IMR-90 (cell line): ENCODE measurements at regions not wholly inside any gene's neighbourhood (a gene's known extent, or its start where the extent isn't known, plus 50 kb on each side); places are given as distances from the start of the nearest gene placed in this dataset.
"Not testable (repeated sequence)": the region's sequence is repeated elsewhere in the genome, so short reads cannot be mapped to it uniquely, and the experiment has no call there.

Experiments
- ATAC-seq: fragments of 200-7000 bp; cut with Tn5 transposase; 2 replicates; pipeline ENCODE4 v1.9.1; 2020; ENCODE audit warnings: low read depth, mild to moderate bottlenecking, moderate library complexity
- BruUV-seq: library from RNA; stranded (reverse); fragments of 400-500 nt; replicated peaks from 2 replicates; lab custom pipeline; 2021; lab: Mats Ljungman, UMichigan
- CTCF ChIA-PET: fragments of 300-600 bp; formaldehyde crosslinking; extraction: SDS; loops from one replicate; lab custom pipeline; 2021; ENCODE audit warnings: antibody characterized with exemption; lab: Yijun Ruan, JAX
- POLR2A ChIA-PET: fragments of 300-600 bp; sonication (Branson Sonifier 250); formaldehyde crosslinking; loops from one replicate; lab custom pipeline; 2022; ENCODE audit warnings: antibody characterized with exemption; ENCODE audit not compliant: unreplicated experiment; lab: Charles Lee
- DNase-seq: peaks from one replicate; pipeline ENCODE4 v3.0.0; 2013
- H2AFZ ChIP-seq: replicated peaks from 2 replicates; pipeline ENCODE3; 2013; ENCODE audit warnings: low read length, mild to moderate bottlenecking; ENCODE audit not compliant: poor library complexity
- H2AK5ac ChIP-seq: 2 replicates; pipeline ENCODE4 v1.6.1; 2013; ENCODE audit warnings: low read depth, low read length, inconsistent platforms
- H2AK9ac ChIP-seq: replicated peaks from 2 replicates; pipeline ENCODE3; 2013; ENCODE audit warnings: mild to moderate bottlenecking, low read depth, low read length, moderate library complexity; ENCODE audit not compliant: poor library complexity
- H2BK120ac ChIP-seq: 2 replicates; pipeline ENCODE4 v1.6.1; 2013; ENCODE audit warnings: low read depth, low read length, inconsistent platforms
- H2BK15ac ChIP-seq: 3 replicates; pipeline ENCODE4 v1.6.1; 2013; ENCODE audit warnings: low read depth, low read length, inconsistent platforms
- H2BK20ac ChIP-seq: 2 replicates; pipeline ENCODE4 v1.6.1; 2013; ENCODE audit warnings: low read depth, mild to moderate bottlenecking, inconsistent platforms, low read length, moderate library complexity
- H2BK5ac ChIP-seq: 2 replicates; pipeline ENCODE4 v1.6.1; 2013; ENCODE audit warnings: mild to moderate bottlenecking, low read depth, low read length, inconsistent platforms; ENCODE audit not compliant: poor library complexity, severe bottlenecking
- H3K14ac ChIP-seq: replicated peaks from 2 replicates; pipeline ENCODE4 v1.6.1; 2013; ENCODE audit warnings: low read depth, low read length, inconsistent platforms
- H3K18ac ChIP-seq: 2 replicates; pipeline ENCODE4 v1.6.1; 2013; ENCODE audit warnings: low read depth, low read length, control low read depth
- H3K23ac ChIP-seq: 2 replicates; pipeline ENCODE4 v1.6.1; 2013; ENCODE audit warnings: low read depth, low read length, inconsistent platforms
- H3K27ac ChIP-seq: 2 replicates; pipeline ENCODE4 v1.5.1; 2013; ENCODE audit warnings: mild to moderate bottlenecking, control low read depth, low read length; ENCODE audit not compliant: insufficient read depth
- H3K27me3 ChIP-seq: 2 replicates; pipeline ENCODE4 v1.6.1; 2013; ENCODE audit warnings: low read length; ENCODE audit not compliant: control insufficient read depth, insufficient read depth
- H3K36me3 ChIP-seq: 2 replicates; pipeline ENCODE4 v1.6.1; 2013; ENCODE audit warnings: low read length, mixed read lengths; ENCODE audit not compliant: control insufficient read depth, insufficient read depth
- H3K4ac ChIP-seq: 2 replicates; pipeline ENCODE4 v1.6.1; 2013; ENCODE audit warnings: low read depth, low read length, inconsistent platforms
- H3K4me1 ChIP-seq: 2 replicates; pipeline ENCODE4 v1.6.1; 2013; ENCODE audit warnings: low read length, mixed read lengths; ENCODE audit not compliant: control insufficient read depth, insufficient read depth
- H3K4me2 ChIP-seq: 2 replicates; pipeline ENCODE4 v1.6.1; 2013; ENCODE audit warnings: low read depth, mild to moderate bottlenecking, control low read depth, low read length, moderate library complexity
- H3K4me3 ChIP-seq: 2 replicates; pipeline ENCODE4 v1.5.1; 2013; ENCODE audit warnings: low read depth, mild to moderate bottlenecking, control low read depth, low read length, moderate library complexity; ENCODE audit not compliant: insufficient read depth
- H3K56ac ChIP-seq: 2 replicates; pipeline ENCODE4 v1.6.1; 2013; ENCODE audit warnings: low read length, inconsistent platforms; ENCODE audit not compliant: insufficient read depth; ENCODE audit errors: extremely low read depth
- H3K79me1 ChIP-seq, 2 experiments: 2 replicates each; pipeline ENCODE4 v1.6.1; 2013; ENCODE audit warnings: low read length in 2 of 2, inconsistent platforms in 1 of 2, low read depth in 1 of 2
- H3K9ac ChIP-seq: 2 replicates; pipeline ENCODE4 v1.6.1; 2013; ENCODE audit warnings: low read depth, low read length, control low read depth
- H3K9me1 ChIP-seq: 2 replicates; pipeline ENCODE4 v1.6.1; 2013; ENCODE audit warnings: low read length, inconsistent platforms; ENCODE audit not compliant: insufficient read depth
- H3K9me3 ChIP-seq: 2 replicates; pipeline ENCODE4 v1.6.1; 2013; ENCODE audit warnings: low read length; ENCODE audit not compliant: control insufficient read depth, insufficient read depth
- H4K20me1 ChIP-seq: 2 replicates; pipeline ENCODE4 v1.6.1; 2013; ENCODE audit warnings: low read length, inconsistent platforms; ENCODE audit not compliant: insufficient read depth
- H4K5ac ChIP-seq: 2 replicates; pipeline ENCODE4 v1.6.1; 2013; ENCODE audit warnings: mild to moderate bottlenecking, low read depth, low read length, control low read depth
- H4K8ac ChIP-seq, 2 experiments: 2 replicates each; pipeline ENCODE4 v1.6.1; 2013; ENCODE audit warnings: low read depth in 2 of 2, low read length in 2 of 2, control low read depth in 1 of 2, inconsistent platforms in 1 of 2
- H4K91ac ChIP-seq: 2 replicates; pipeline ENCODE4 v1.6.1; 2013; ENCODE audit warnings: low read depth, low read length, inconsistent platforms; ENCODE audit not compliant: insufficient read depth
- WGBS, 2 experiments: methylation state at CpG; one replicate each; pipeline versions ENCODE4 v1.1.5 to v1.1.7; 2013; ENCODE audit warnings: missing lambda C conversion rate in 2 of 2; ENCODE audit not compliant: insufficient read length in 1 of 2; ENCODE audit errors: extremely low coverage in 2 of 2; 5-methylcytosine and 5-hydroxymethylcytosine counted together
- dilution Hi-C: fragments of 300-500 bp; cut with HindIII; formaldehyde crosslinking; loops from one replicate; pipeline ENCODE4 v1.14.3; 2018; ENCODE audit warnings: low sequenced_read_pairs; ENCODE audit not compliant: unreplicated experiment
- in situ Hi-C: fragments of 300-500 bp; cut with MboI; formaldehyde crosslinking; loops from 3 replicates; pipeline ENCODE4 v1.14.3; 2019; ENCODE audit warnings: low sequenced_read_pairs, inconsistent platforms, mixed read lengths
- intact Hi-C: fragments of 100-400 bp; cut with micrococcal nuclease; formaldehyde crosslinking; loops from 2 replicates; pipeline ENCODE4 v1.10.0; 2022

GRCh38 chr6:77251801-77252200 is 211.5 kb downstream of the HTR1B start:
- H3K4me1 ChIP-seq, H4K8ac ChIP-seq, H2BK20ac ChIP-seq, ATAC-seq, POLR2A ChIA-PET, H2AFZ ChIP-seq, H3K27ac ChIP-seq, H3K56ac ChIP-seq, CTCF ChIA-PET, H2AK5ac ChIP-seq, dilution Hi-C loops, H3K9me3 ChIP-seq, H3K4me2 ChIP-seq, H3K14ac ChIP-seq, H2BK120ac ChIP-seq, H2BK15ac ChIP-seq, H3K27me3 ChIP-seq, H3K4me3 ChIP-seq, H3K9me1 ChIP-seq, H4K5ac ChIP-seq, intact Hi-C loops, H4K91ac ChIP-seq, H4K20me1 ChIP-seq, H3K9ac ChIP-seq, DNase-seq, H3K79me1 ChIP-seq, H3K36me3 ChIP-seq, H3K23ac ChIP-seq, in situ Hi-C loops, H2AK9ac ChIP-seq, H3K18ac ChIP-seq, H3K4ac ChIP-seq, H2BK5ac ChIP-seq, BruUV-seq: not testable (repeated sequence)
- WGBS, 2 experiments: 42% methylated on average over 3 of the region's 7 CpGs; no CpG with 5 or more reads in 1 of the 2 experiments
